Kidney epithelial cell (primary cell): ENCODE measurements at regions not wholly inside any gene's neighbourhood (a gene's known extent, or its start where the extent isn't known, plus 50 kb on each side); places are given as distances from the start of the nearest gene placed in this dataset.

ENCODE experiments used
- DNase-seq: peaks from one replicate; pipeline ENCODE4 v3.0.0-alpha.2; 2010; ENCODE audit warnings: low read depth
- H3K27me3 ChIP-seq: 2 replicates; pipeline ENCODE4 v1.6.0; 2011; ENCODE audit warnings: low read length; ENCODE audit not compliant: control insufficient read depth, insufficient read depth
- H3K36me3 ChIP-seq: 2 replicates; pipeline ENCODE4 v1.5.1; 2011; ENCODE audit warnings: low read length; ENCODE audit not compliant: control insufficient read depth, insufficient read depth
- H3K4me3 ChIP-seq: 2 replicates; pipeline ENCODE4 v1.5.1; 2011; ENCODE audit warnings: low read depth, mild to moderate bottlenecking, control low read depth, low read length
- CTCF ChIP-seq: IDR thresholded peaks from 2 replicates; pipeline ENCODE4 v1.5.1; 2011; ENCODE audit warnings: mild to moderate bottlenecking, moderate library complexity, low read length, control low read depth, inconsistent platforms; ENCODE audit not compliant: insufficient read depth, poor library complexity, severe bottlenecking

DNA sequence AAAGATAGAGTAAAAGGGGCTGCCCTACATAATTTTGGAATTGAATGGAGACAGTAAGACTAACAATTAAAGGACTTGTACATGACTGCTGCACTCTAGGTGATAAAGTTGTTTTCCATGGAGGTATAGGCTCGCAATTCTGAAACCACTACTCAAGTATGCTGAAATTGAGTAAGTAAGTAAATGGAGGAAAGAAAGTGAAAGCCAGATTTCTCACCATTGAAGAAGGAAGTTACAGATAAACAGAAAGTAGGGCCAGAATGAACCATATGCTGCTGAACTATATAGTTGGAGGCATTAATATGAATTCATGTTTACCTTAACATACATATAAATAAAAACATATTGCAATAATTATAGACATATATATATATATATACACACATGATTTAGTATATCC is 225.7 kb upstream of the ST6GAL2 start:
- H3K4me3 ChIP-seq = no peak overlapping the region
- no peaks in the 10 kb centered on the region for H3K36me3 ChIP-seq
- no peak for DNase-seq
- H3K27me3 ChIP-seq = no peaks in the 10 kb centered on the region
- TF ChIP-seq CTCF = no peak

DNA sequence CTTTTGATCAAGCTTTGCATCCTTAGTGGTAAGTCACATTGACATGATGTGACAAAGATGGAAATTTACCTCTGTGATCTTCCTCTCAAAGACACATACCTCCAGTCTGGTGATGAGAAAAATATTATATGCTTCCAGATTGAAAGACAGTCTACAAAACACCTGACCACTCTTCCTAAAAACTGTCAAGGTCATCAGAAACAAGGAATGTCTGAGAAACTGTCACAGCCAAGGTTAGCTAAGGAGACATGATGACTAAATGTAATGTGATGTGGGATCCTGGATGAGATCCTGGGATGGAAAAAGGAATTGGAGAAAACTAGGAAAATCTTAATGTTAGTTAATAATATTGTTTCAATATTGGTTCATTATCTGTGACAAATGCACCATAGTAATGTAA is 226.6 kb upstream of the ST6GAL2 start:
- H3K27me3 ChIP-seq = no peaks in the 10 kb centered on the region
- DNase-seq = no peak
- no peaks in the 10 kb centered on the region for H3K36me3 ChIP-seq
- TF ChIP-seq CTCF = no peak
- no peak overlapping the region for H3K4me3 ChIP-seq

- no peaks in the 10 kb centered on the region for H3K36me3 ChIP-seq
- no peak for TF ChIP-seq CTCF
- DNase-seq = no peak
- no peaks in the 10 kb centered on the region for H3K27me3 ChIP-seq
- H3K4me3 ChIP-seq = no peak overlapping the region
These were observed 242.4 kb upstream of the ST6GAL2 start for GRCh38 chr2:107128381-107128780.

DNA sequence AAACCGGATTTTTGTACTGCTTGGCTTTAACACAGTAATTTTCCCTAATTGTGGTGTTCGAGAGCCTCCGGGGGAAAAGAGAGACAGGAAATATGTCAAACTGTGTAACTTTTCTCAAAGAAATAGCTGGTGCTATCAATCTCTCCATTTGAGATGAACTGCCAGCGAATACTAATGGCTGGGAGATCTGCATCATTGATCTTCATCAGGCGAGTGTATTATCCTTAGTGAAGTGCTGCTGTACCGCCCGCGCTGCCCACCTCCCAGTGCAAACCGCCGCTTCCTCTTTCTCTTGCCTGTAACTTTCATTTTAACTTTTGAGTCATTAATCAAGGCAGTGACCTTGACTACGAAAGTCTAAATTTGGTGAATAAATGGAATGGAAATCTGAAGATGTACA is 246.1 kb upstream of the ST6GAL2 start:
- no peak for DNase-seq
- TF ChIP-seq CTCF = no peak
- Histone ChIP-seq H3K4me3 (no peak overlapping the region), H3K36me3 (no peaks in the 10 kb centered on the region), H3K27me3 (no peaks in the 10 kb centered on the region)

DNA sequence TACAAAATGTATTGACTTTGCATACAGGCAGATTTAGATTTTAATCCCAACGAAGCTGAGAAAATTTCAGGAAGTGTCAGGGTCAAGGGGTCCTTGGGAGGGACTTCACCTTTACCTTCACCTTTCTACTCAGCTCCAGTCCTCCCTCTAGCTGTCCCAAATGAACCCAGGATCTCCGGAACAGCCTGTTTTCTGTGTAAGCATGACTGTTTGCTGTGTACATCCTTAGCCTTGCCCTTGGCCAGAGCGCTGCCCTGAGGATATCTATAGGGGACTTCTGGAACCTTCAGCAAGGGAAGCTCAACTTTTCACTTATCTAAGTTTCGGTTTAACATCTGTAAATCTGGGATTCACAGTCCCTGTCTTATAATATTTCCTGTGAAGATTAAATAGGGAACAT is 246.8 kb upstream of the ST6GAL2 start:
- Histone ChIP-seq H3K27me3 (no peaks in the 10 kb centered on the region), H3K4me3 (no peak overlapping the region), H3K36me3 (no peaks in the 10 kb centered on the region)
- DNase-seq = no peak
- TF ChIP-seq CTCF = no peak

DNA sequence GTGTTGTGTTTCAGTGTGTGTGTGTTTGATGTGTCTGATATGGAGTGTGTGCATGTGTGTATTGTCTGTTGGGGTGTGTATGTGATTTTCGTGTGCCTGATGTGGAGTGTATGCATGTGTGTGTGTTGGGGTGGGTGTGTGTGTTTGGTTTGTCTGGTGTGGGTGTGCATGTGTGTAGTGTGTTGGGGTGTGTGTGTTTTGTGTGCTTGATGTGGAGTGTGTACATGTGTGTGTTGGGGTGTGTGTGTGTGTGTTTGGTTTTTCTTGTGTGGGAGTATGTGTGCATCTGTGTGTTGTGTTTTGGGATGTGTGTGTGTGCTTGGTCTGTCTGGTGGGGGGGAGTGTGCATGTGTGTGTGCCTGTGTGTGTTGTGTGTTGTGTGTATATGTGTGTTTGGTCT is 247.4 kb upstream of the ST6GAL2 start:
- Histone ChIP-seq H3K27me3 (no peaks in the 10 kb centered on the region), H3K36me3 (no peaks in the 10 kb centered on the region), H3K4me3 (no peak overlapping the region)
- DNase-seq = no peak
- no peak for TF ChIP-seq CTCF
